A549 (cell line): ENCODE measurements at regions not wholly inside any gene's neighbourhood (a gene's known extent, or its start where the extent isn't known, plus 50 kb on each side); places are given as distances from the start of the nearest gene placed in this dataset.
"Not testable (repeated sequence)": the region's sequence is repeated elsewhere in the genome, so short reads cannot be mapped to it uniquely, and the experiment has no call there.

Source experiments
- CHD2 ChIP-seq: fragments of 150-350 bp; IDR thresholded peaks from 2 replicates; pipeline ENCODE4 v1.6.1; 2014; ENCODE audit warnings: low read length; ENCODE audit not compliant: partially characterized antibody
- CTCF ChIP-seq: fragments of >200 bp; sonication (Bioruptor Twin); formaldehyde crosslinking; IDR thresholded peaks from 3 replicates; pipeline ENCODE4 v1.5.1; 2016
- MAX ChIP-seq: IDR thresholded peaks from 2 replicates; pipeline ENCODE4 v1.6.1; 2012
- NR3C1 ChIP-seq: fragments of >200 bp; sonication (Bioruptor Twin); formaldehyde crosslinking; IDR thresholded peaks from 3 replicates; pipeline ENCODE4 v1.6.1; 2017
- POLR2A ChIP-seq: IDR thresholded peaks from 2 replicates; pipeline ENCODE4 v1.6.1; 2012; ENCODE audit warnings: mild to moderate bottlenecking, low read length

DNA sequence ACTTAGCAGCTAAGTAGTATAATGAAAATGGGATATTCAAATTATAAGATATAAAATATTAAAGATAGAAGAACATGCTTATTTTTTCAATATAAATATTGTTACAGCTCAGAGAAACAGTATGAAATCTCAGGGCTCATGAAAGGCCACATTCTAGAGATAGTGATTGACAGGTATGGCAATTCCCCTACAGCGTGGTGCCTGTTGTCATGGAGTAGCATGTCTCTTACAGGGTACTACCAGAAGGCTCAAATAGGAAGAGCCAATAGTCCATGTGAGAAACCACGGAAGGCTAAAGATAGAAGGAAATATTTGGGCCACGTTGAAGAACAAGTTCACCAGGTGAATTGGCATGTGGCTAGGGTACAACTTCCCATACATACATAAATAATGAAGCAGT lies 522.9 kb upstream of the ZNF337 start:
- not testable (repeated sequence) for TF ChIP-seq CTCF, NR3C1, MAX, POLR2A, CHD2
